ENCODE measurements at regions not wholly inside any gene's neighbourhood (a gene's known extent, or its start where the extent isn't known, plus 50 kb on each side); places are given as distances from the start of the nearest gene placed in this dataset.

DNA sequence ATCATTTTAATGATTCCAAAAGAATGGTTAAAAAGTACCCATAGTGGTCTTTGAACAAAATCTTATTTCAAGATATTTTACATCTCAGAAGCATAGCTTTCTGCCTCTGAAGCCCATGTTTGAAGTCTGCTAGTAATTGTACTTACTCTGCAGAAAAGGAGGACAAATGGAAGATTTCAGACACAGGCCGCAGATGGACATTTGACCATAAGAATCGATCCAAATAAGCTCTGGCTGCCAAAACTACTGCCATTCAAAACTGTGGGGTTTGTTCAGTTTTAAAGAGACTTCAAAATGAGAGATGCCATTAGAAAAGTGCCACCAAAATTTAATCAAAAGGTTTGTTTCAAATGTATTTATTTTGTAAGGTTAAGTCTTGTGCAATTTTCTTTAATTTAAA is 306.7 kb downstream of the DTWD2 start:
- TF ChIP-seq, protein P1, sequence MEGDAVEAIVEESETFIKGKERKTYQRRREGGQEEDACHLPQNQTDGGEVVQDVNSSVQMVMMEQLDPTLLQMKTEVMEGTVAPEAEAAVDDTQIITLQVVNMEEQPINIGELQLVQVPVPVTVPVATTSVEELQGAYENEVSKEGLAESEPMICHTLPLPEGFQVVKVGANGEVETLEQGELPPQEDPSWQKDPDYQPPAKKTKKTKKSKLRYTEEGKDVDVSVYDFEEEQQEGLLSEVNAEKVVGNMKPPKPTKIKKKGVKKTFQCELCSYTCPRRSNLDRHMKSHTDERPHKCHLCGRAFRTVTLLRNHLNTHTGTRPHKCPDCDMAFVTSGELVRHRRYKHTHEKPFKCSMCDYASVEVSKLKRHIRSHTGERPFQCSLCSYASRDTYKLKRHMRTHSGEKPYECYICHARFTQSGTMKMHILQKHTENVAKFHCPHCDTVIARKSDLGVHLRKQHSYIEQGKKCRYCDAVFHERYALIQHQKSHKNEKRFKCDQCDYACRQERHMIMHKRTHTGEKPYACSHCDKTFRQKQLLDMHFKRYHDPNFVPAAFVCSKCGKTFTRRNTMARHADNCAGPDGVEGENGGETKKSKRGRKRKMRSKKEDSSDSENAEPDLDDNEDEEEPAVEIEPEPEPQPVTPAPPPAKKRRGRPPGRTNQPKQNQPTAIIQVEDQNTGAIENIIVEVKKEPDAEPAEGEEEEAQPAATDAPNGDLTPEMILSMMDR (conservative IDR thresholded peaks at IDR 0.05), result no peak
- no peak for TF ChIP-seq EZH2 (IDR thresholded peaks at IDR 0.05; ENCODE audit: low read depth)
